ENCODE measurements at regions not wholly inside any gene's neighbourhood (a gene's known extent, or its start where the extent isn't known, plus 50 kb on each side); places are given as distances from the start of the nearest gene placed in this dataset.

DNA sequence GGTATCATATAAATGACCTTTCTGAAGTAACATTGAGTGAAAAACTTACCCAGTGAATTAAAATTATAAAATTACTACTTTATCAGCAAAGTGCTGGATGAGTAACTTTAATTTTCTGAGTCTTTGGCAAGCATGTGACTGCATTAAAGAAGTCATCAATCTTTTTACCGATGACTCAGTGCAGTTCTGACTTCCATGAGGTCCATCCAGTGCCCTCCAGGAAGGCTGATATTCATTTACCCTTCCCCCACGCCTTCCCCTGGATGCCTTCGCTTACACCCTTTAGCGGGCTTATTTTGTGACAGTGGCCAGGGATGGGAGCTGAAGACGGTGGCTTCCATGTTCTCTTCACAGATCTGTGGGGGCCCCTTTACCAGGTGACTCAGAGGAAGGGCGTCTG, 572.9 kb upstream of the PFKP start:
- no peak overlapping the region for H2BK20ac ChIP-seq (ENCODE audit: low read depth, low read length, poor library complexity, severe bottlenecking)
- no peak overlapping the region for H3K4ac ChIP-seq (ENCODE audit: low read depth, low read length)
- H2BK5ac ChIP-seq (ENCODE audit: insufficient read length, low read length) = no peak overlapping the region
- no peak overlapping the region for H2BK12ac ChIP-seq (ENCODE audit: insufficient read length, low read depth, low read length)
- H3T11ph ChIP-seq (ENCODE audit: low read length) = no peak overlapping the region
- Mint-ChIP-seq H3K4me3 (no peak overlapping the region), H3K4me1 (peaks cover 3 to 4% of the 10 kb centered on the region in 2 experiments; a peak in 2 of 4 replicates), H3K27ac (no peak overlapping the region), H3K36me3 (ENCODE audit: insufficient read depth in 1 of 3, low read depth in 3 of 3) (no peaks in the 10 kb centered on the region), H3K27me3 (ENCODE audit: low read depth) (no peaks in the 10 kb centered on the region; the same call in 1 of the 2 replicates), H3K9me3 (peaks cover 0 to 3% of the 10 kb centered on the region in 2 experiments; a peak in 2 of 5 replicates)
- no peak overlapping the region for H3K56ac ChIP-seq (ENCODE audit: insufficient read length, low read depth, low read length)
- no peak overlapping the region for H3K14ac ChIP-seq (ENCODE audit: insufficient read depth, low read length)
- no peak overlapping the region for H3K9ac ChIP-seq (ENCODE audit: extremely low read depth, insufficient read length, low read length)
- no peak overlapping the region for H4K91ac ChIP-seq (ENCODE audit: insufficient read length, low read depth, low read length)
- H2BK15ac ChIP-seq (ENCODE audit: low read depth, low read length) = no peak overlapping the region
- no peak overlapping the region for H3K18ac ChIP-seq (ENCODE audit: insufficient read length, low read depth, low read length)
- no peaks in the 10 kb centered on the region for H3K27me3 ChIP-seq (ENCODE audit: insufficient read depth, low read length)
- TF ChIP-seq, protein P1, sequence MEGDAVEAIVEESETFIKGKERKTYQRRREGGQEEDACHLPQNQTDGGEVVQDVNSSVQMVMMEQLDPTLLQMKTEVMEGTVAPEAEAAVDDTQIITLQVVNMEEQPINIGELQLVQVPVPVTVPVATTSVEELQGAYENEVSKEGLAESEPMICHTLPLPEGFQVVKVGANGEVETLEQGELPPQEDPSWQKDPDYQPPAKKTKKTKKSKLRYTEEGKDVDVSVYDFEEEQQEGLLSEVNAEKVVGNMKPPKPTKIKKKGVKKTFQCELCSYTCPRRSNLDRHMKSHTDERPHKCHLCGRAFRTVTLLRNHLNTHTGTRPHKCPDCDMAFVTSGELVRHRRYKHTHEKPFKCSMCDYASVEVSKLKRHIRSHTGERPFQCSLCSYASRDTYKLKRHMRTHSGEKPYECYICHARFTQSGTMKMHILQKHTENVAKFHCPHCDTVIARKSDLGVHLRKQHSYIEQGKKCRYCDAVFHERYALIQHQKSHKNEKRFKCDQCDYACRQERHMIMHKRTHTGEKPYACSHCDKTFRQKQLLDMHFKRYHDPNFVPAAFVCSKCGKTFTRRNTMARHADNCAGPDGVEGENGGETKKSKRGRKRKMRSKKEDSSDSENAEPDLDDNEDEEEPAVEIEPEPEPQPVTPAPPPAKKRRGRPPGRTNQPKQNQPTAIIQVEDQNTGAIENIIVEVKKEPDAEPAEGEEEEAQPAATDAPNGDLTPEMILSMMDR (conservative IDR thresholded peaks at IDR 0.05) = no peak
- no peaks in the 10 kb centered on the region for H3K79me2 ChIP-seq (ENCODE audit: insufficient read depth, low read length)
- DNase-seq = no peak
- no peak overlapping the region for H4K8ac ChIP-seq (replicated peaks; ENCODE audit: insufficient read length, low read depth, low read length)
- H2BK120ac ChIP-seq (ENCODE audit: low read depth, low read length, poor library complexity, severe bottlenecking) = no peak overlapping the region
- H2AK5ac ChIP-seq (ENCODE audit: insufficient read length, low read length) = no peak overlapping the region
- H3K9me3 ChIP-seq (ENCODE audit: control insufficient read depth, low read depth, low read length) = no peaks in the 10 kb centered on the region
- H2AFZ ChIP-seq (ENCODE audit: low read length) = no peak overlapping the region
- H4K20me1 ChIP-seq (ENCODE audit: control insufficient read depth, insufficient read depth, insufficient read length) = no peaks in the 10 kb centered on the region
- no peak overlapping the region for H3K27ac ChIP-seq (ENCODE audit: insufficient read length, low read depth, low read length)
- no peaks in the 10 kb centered on the region for H3K79me1 ChIP-seq (ENCODE audit: insufficient read depth, low read depth, low read length, poor library complexity, severe bottlenecking)
- 0 out of 2 replicates have a peak, but pooled peaks cover 2% of the 10 kb centered on the region for H3K4me1 ChIP-seq (ENCODE audit: insufficient read depth, low read length)
- no peaks in the 10 kb centered on the region for H3K23me2 ChIP-seq (ENCODE audit: insufficient read length, low read depth, low read length, poor library complexity, severe bottlenecking)
- H4K5ac ChIP-seq (ENCODE audit: insufficient read length, low read depth, low read length) = no peak overlapping the region
- H3K23ac ChIP-seq (ENCODE audit: insufficient read length, low read depth, low read length) = no peak overlapping the region
- WGBS (ENCODE audit: extremely low coverage, insufficient read length, low lambda C conversion rate) = no CpG with 5 or more reads among the region's 6 CpGs
- no peak overlapping the region for H3K4me2 ChIP-seq (ENCODE audit: insufficient read depth, insufficient read length, low read length)
